CD14-positive monocyte (primary cell): ENCODE measurements at regions not wholly inside any gene's neighbourhood (a gene's known extent, or its start where the extent isn't known, plus 50 kb on each side); places are given as distances from the start of the nearest gene placed in this dataset.
A peak's percentile ranks its signal among the peaks of the same experiment; 100 is the strongest.

Source experiments
- DNase-seq, 3 donors: peaks; one replicate each; pipeline ENCODE4 v3.0.0-alpha.2; 2011 to 2022
- H2AFZ ChIP-seq: 2 replicates; pipeline ENCODE4 v1.6.0; 2012; ENCODE audit warnings: mild to moderate bottlenecking, low read depth, low read length, inconsistent platforms; ENCODE audit not compliant: insufficient read depth, poor library complexity, severe bottlenecking
- H3K27ac ChIP-seq, 2 donors: 1 replicate in 1 of 2; 2 replicates in 1 of 2; pipeline ENCODE4 v1.5.1; 2012 to 2013; ENCODE audit warnings: low read length in 2 of 2, control low read depth in 1 of 2, inconsistent platforms in 1 of 2, low read depth in 1 of 2, mild to moderate bottlenecking in 1 of 2
- H3K27me3 ChIP-seq, 2 donors: one replicate each; pipeline versions ENCODE4 v1.6.0 to v1.6.1; 2011 to 2013; ENCODE audit warnings: low read length in 2 of 2; ENCODE audit not compliant: control insufficient read depth in 2 of 2, insufficient read depth in 2 of 2
- H3K36me3 ChIP-seq, 2 donors: replicated peaks in 1 of 2; 1 replicate in 1 of 2; 2 replicates in 1 of 2; pipeline versions ENCODE4 v1.5.1 to v1.6.1; 2012 to 2013; ENCODE audit warnings: low read length in 2 of 2, control low read depth in 1 of 2, inconsistent platforms in 1 of 2, mild to moderate bottlenecking in 1 of 2; ENCODE audit not compliant: insufficient read depth in 2 of 2, control insufficient read depth in 1 of 2
- H3K4me1 ChIP-seq, 2 donors: 1 replicate in 1 of 2; 2 replicates in 1 of 2; pipeline versions ENCODE4 v1.5.1 to v1.6.1; 2012 to 2013; ENCODE audit warnings: low read length in 2 of 2, control low read depth in 1 of 2, inconsistent platforms in 1 of 2, mild to moderate bottlenecking in 1 of 2, moderate library complexity in 1 of 2; ENCODE audit not compliant: insufficient read depth in 2 of 2, control insufficient read depth in 1 of 2
- H3K4me2 ChIP-seq: replicated peaks from 2 replicates; pipeline ENCODE3; 2012; ENCODE audit warnings: low read length, moderate library complexity, mild to moderate bottlenecking; ENCODE audit not compliant: poor library complexity, severe bottlenecking; ENCODE audit errors: extremely low read depth
- H3K4me3 ChIP-seq, 3 experiments: fragments of 200-600 bp in 1 of 3; sonication (generic) in 1 of 3; replicated peaks in 1 of 3; 1 replicate in 2 of 3; 2 replicates in 1 of 3; pipeline ENCODE4 v1.5.1; 2011 to 2013; ENCODE audit warnings: low read length in 3 of 3, mild to moderate bottlenecking in 3 of 3, control low read depth in 2 of 3, low read depth in 2 of 3, inconsistent platforms in 1 of 3, moderate library complexity in 1 of 3
- H3K79me2 ChIP-seq: 2 replicates; pipeline ENCODE4 v1.6.0; 2012; ENCODE audit warnings: mild to moderate bottlenecking, control low read depth, inconsistent platforms, low read length, moderate library complexity; ENCODE audit not compliant: insufficient read depth
- H3K9ac ChIP-seq: 2 replicates; pipeline ENCODE4 v1.6.0; 2017; ENCODE audit warnings: low read length, mild to moderate bottlenecking; ENCODE audit not compliant: insufficient read depth, poor library complexity, severe bottlenecking
- H3K9me3 ChIP-seq, 2 donors: replicated peaks in 1 of 2; 1 replicate in 1 of 2; 2 replicates in 1 of 2; pipeline versions ENCODE4 v1.5.1 to v1.6.1; 2012 to 2013; ENCODE audit warnings: low read length in 2 of 2, control low read depth in 1 of 2; ENCODE audit not compliant: control insufficient read depth in 1 of 2, insufficient read depth in 1 of 2
- H4K20me1 ChIP-seq: 2 replicates; pipeline ENCODE4 v1.6.0; 2012; ENCODE audit warnings: mild to moderate bottlenecking, low read length, control low read depth, moderate library complexity; ENCODE audit not compliant: insufficient read depth
- H3K27ac Mint-ChIP-seq, 7 donors: one replicate each; pipeline ENCODE4 v1.8.0; 2020; ENCODE audit warnings: mild to moderate bottlenecking in 7 of 7, mixed read lengths in 7 of 7, moderate library complexity in 6 of 7, inconsistent platforms in 2 of 7
- H3K27me3 Mint-ChIP-seq, 3 donors: one replicate each; pipeline ENCODE4 v1.8.0; 2021 to 2022; ENCODE audit warnings: low read depth in 3 of 3, mild to moderate bottlenecking in 3 of 3, mixed read lengths in 3 of 3, moderate library complexity in 3 of 3, inconsistent platforms in 1 of 3
- H3K36me3 Mint-ChIP-seq, 2 donors: one replicate each; pipeline ENCODE4 v1.8.0; 2020; ENCODE audit warnings: mixed read lengths in 2 of 2, inconsistent platforms in 1 of 2, mild to moderate bottlenecking in 1 of 2
- H3K4me1 Mint-ChIP-seq: one replicate; pipeline ENCODE4 v1.8.0; 2020; ENCODE audit warnings: mild to moderate bottlenecking, mixed read lengths
- H3K4me3 Mint-ChIP-seq, 2 donors: one replicate each; pipeline ENCODE4 v1.8.0; 2020; ENCODE audit warnings: mild to moderate bottlenecking in 2 of 2, mixed read lengths in 2 of 2, moderate library complexity in 1 of 2
- H3K9me3 Mint-ChIP-seq, 7 donors: one replicate each; pipeline ENCODE4 v1.8.0; 2020 to 2022; ENCODE audit warnings: mixed read lengths in 7 of 7, mild to moderate bottlenecking in 6 of 7, moderate library complexity in 6 of 7, inconsistent platforms in 2 of 7
- WGBS: methylation state at CpG from one replicate; pipeline ENCODE4 v1.1.5; 2013; ENCODE audit warnings: missing lambda C conversion rate; ENCODE audit not compliant: insufficient coverage; 5-methylcytosine and 5-hydroxymethylcytosine counted together
- intact Hi-C, 2 donors: fragments of 100-400 bp; cut with micrococcal nuclease; formaldehyde crosslinking; loops; one replicate each; pipeline versions ENCODE4 v1.15.0 to v1.15.1; 2023
- TF ChIP-seq, protein P1 (sequence below): fragments of 200-600 bp; IDR thresholded peaks from one replicate; pipeline ENCODE4 v1.8.0; 2022; ENCODE audit warnings: antibody characterized with exemption, mild to moderate bottlenecking

DNA sequence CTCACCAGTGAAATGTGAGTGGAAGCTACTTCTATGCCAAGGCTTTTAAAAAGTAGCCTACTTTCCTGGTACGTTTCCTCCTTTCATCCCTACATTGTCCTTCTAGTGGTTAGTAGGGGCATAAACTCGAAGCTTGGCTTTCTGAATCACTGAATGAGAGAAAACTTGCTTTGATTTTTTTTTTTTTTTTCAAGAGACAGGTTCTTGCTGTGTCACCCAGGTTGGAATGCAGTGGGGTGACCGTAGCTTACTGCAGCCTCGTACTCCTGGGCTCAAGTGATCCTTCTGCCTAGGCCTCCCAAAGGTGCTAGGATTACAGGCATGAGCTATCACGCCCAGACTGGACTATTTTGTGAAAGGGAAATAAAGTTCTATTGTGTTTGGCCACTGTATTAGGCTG lies 89.1 kb upstream of the IGFBP7 start:
- TF ChIP-seq, protein P1, sequence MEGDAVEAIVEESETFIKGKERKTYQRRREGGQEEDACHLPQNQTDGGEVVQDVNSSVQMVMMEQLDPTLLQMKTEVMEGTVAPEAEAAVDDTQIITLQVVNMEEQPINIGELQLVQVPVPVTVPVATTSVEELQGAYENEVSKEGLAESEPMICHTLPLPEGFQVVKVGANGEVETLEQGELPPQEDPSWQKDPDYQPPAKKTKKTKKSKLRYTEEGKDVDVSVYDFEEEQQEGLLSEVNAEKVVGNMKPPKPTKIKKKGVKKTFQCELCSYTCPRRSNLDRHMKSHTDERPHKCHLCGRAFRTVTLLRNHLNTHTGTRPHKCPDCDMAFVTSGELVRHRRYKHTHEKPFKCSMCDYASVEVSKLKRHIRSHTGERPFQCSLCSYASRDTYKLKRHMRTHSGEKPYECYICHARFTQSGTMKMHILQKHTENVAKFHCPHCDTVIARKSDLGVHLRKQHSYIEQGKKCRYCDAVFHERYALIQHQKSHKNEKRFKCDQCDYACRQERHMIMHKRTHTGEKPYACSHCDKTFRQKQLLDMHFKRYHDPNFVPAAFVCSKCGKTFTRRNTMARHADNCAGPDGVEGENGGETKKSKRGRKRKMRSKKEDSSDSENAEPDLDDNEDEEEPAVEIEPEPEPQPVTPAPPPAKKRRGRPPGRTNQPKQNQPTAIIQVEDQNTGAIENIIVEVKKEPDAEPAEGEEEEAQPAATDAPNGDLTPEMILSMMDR = no peak
- Histone ChIP-seq H4K20me1 (no peaks in the 10 kb centered on the region), H3K4me1 (no peaks in the 10 kb centered on the region), H3K9me3 (peaks cover 6 to 8% of the 10 kb centered on the region in 2 donors), H3K4me3 (no peak overlapping the region), H3K4me2 (no peak overlapping the region), H3K9ac (no peak overlapping the region), H2AFZ (no peak overlapping the region), H3K27ac (no peak overlapping the region), H3K79me2 (no peaks in the 10 kb centered on the region), H3K27me3 (peaks cover 11 to 17% of the 10 kb centered on the region in 2 donors), H3K36me3 (no peaks in the 10 kb centered on the region)
- intact Hi-C loops = no loop called here
- Mint-ChIP-seq H3K36me3 (peaks cover 0 to under 1% of the 10 kb centered on the region in 2 donors), H3K4me1 (peaks cover under 1% of the 10 kb centered on the region), H3K27me3 (peaks cover 13 to 26% (median 18%) of the 10 kb centered on the region in 3 donors), H3K27ac (no peak overlapping the region), H3K4me3 (no peak overlapping the region), H3K9me3 (peaks cover 2 to 16% (median 9%) of the 10 kb centered on the region in 7 donors)
- 86% methylated on average over 1 of the region's 5 CpGs for WGBS
- no peak for DNase-seq

DNA sequence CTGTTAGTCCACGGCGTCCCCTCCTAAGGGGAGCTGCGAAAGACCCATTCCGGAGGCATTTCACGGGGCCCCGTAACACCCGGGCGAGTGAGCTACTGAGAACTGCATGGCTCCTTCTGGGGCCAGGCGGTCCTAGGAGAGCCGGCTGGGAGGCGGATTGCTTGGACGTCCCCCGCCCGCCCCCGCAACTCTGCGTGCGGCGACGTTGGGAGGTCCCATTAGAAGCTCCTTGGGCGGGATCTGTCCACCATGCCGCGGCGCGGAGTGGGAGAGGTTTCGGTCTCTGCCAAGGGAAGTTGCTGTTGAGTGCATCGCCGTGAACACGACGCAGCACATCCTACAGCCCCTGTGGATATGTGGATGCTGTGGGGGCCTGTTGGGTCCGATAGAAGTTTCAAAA lies 85.4 kb upstream of the IGFBP7 start:
- peaks cover 19 to 39% (median 33%) of the 10 kb centered on the region in 3 donors for H3K27me3 Mint-ChIP-seq
- H3K4me3 Mint-ChIP-seq = peak overlapping the region in 1 of 2 donors; percentile 54
- intact Hi-C loops = no loop called here
- Histone ChIP-seq H3K4me3 (no peak overlapping the region), H3K4me1 (no peaks in the 10 kb centered on the region), H3K4me2 (no peak overlapping the region), H3K36me3 (no peaks in the 10 kb centered on the region), H3K27ac (no peak overlapping the region), H3K9me3 (peaks cover 8 to 9% of the 10 kb centered on the region in 2 donors), H2AFZ (no peak overlapping the region), H4K20me1 (no peaks in the 10 kb centered on the region), H3K9ac (no peak overlapping the region), H3K27me3 (peaks cover 22 to 26% of the 10 kb centered on the region in 2 donors), H3K79me2 (no peaks in the 10 kb centered on the region)
- peaks cover 2 to 17% (median 10%) of the 10 kb centered on the region in 7 donors for H3K9me3 Mint-ChIP-seq
- TF ChIP-seq, protein P1 = no peak
- DNase-seq = no peak
- peaks cover 5% of the 10 kb centered on the region for H3K4me1 Mint-ChIP-seq
- H3K36me3 Mint-ChIP-seq = peaks cover 0 to 2% of the 10 kb centered on the region in 2 donors
- WGBS = 70% methylated on average over 25 of the region's 30 CpGs
- H3K27ac Mint-ChIP-seq = no peak overlapping the region
